ENCODE measurements at regions not wholly inside any gene's neighbourhood (a gene's known extent, or its start where the extent isn't known, plus 50 kb on each side); places are given as distances from the start of the nearest gene placed in this dataset.

- no peak for DNase-seq (ENCODE audit: low spot score)
Measured at GRCh38 chr20:39222101-39222500, 260.0 kb downstream of the DHX35 start.

- DNase-seq (ENCODE audit: low spot score) = no peak
Measured at GRCh38 chr20:39216195-39216594, 254.1 kb downstream of the DHX35 start.

GRCh38 chr20:39214828-39215227, 252.7 kb downstream of the DHX35 start:
- no peak for DNase-seq (ENCODE audit: low spot score)

- no peak for DNase-seq (ENCODE audit: low spot score)
Measured at GRCh38 chr20:39213476-39214145, 251.5 kb downstream of the DHX35 start.

- no peak for DNase-seq (ENCODE audit: low spot score)
Measured at GRCh38 chr20:39211060-39211748, 249.1 kb downstream of the DHX35 start.

GRCh38 chr20:39210341-39211036, 248.3 kb downstream of the DHX35 start:
- no peak for DNase-seq (ENCODE audit: low spot score)

GRCh38 chr20:39206899-39207564, 244.9 kb downstream of the DHX35 start:
- DNase-seq (ENCODE audit: low spot score) = no peak

- DNase-seq (ENCODE audit: low spot score) = no peak
Measured at GRCh38 chr20:39195582-39196021, 233.5 kb downstream of the DHX35 start.

- no peak for DNase-seq (ENCODE audit: low spot score)
Measured at GRCh38 chr20:39190666-39191570, 228.8 kb downstream of the DHX35 start.

- no peak for DNase-seq (ENCODE audit: low spot score)
Measured at GRCh38 chr20:39188266-39188765, 226.2 kb downstream of the DHX35 start.

- no peak for DNase-seq (ENCODE audit: low spot score)
Measured at GRCh38 chr20:39181490-39181889, 219.3 kb downstream of the DHX35 start.

DNA sequence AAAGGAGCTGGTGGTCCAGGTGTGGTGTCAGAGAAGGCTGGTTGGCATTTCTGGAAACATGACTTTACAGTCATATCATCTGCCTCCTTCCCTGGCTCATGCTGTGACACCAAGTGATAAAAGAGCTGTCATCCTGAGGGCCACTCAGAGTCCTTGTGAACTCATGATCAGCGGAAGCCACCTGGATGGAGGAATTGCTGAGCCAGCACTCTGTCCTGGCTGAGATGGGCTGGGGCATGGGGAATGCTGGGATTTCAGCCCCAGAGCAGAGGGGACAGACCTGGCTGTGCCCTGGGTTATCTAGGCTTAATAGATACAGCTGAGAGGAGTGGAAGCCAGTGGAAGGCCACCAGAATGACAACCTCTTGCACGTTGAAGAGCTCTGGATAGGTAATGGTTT, 214.3 kb downstream of the DHX35 start:
- DNase-seq (ENCODE audit: low spot score) = no peak

- no peak for DNase-seq (ENCODE audit: low spot score)
Measured at GRCh38 chr20:39170896-39171463, 208.8 kb downstream of the DHX35 start.

DNA sequence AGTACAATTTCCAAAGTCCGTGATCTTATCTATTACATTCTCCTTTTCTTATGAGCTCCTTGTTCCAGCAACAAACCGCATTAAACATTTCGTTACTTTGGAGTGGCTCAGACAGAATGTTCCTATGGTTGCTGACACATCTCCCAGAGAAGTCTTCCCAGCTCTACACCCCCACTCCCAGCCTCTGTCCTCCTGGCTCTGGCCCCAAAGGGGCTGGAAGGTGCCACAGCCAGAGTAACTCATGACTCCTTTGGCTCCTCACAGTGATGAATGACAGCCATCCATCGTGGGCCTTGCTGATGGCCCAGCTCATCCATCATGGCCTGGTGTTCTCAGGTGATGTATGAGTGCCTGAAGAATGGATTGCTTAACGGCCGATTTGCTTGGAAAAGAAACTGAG, 203.0 kb downstream of the DHX35 start:
- DNase-seq (ENCODE audit: low spot score) = no peak

- no peak for DNase-seq (ENCODE audit: low spot score)
Measured at GRCh38 chr20:39164642-39165041, 202.5 kb downstream of the DHX35 start.

DNA sequence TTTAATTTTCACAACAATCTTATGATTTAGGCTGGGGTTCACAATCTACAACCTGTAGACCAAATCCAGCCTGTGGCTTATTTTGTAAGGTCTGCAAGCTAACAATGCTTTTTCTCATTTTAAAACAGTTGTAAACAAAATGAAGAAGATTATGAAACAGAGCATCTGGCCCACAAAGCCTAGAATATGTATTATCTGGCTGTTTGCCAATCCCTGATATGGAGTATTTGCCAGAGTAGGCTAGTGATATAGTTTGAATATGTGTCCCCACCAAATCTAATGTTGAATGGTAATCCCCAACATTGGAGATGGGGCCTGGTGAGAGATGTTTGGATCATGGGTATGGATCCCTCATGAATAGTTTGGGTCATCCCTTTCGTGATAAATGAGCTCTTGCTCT, 201.8 kb downstream of the DHX35 start:
- DNase-seq (ENCODE audit: low spot score) = no peak

GRCh38 chr20:39161900-39162299, 199.8 kb downstream of the DHX35 start:
- no peak for DNase-seq (ENCODE audit: low spot score)

- no peak for DNase-seq (ENCODE audit: low spot score)
Measured at GRCh38 chr20:39155971-39156370, 193.8 kb downstream of the DHX35 start.

- DNase-seq (ENCODE audit: low spot score) = no peak
Measured at GRCh38 chr20:39152742-39153141, 190.6 kb downstream of the DHX35 start.

DNA sequence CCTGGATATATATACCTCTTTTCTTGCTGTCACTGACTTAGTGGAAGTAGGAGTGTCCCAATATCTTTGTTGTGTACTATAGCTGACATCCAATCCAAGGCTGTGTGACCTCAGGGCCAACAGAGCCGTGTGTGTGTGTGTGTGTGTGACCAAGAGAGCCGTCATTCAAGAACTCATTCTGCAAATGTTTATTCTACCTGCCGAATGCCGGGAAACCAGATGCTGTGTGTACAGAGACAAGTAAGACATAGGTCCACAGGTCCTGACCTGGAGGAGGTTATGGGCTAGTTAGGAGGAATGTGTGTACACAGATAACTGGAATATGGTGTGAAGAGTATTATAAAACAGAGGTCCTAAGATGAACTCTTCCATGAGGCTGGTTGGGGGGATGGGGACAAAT, 190.0 kb downstream of the DHX35 start:
- no peak for DNase-seq (ENCODE audit: low spot score)

DNA sequence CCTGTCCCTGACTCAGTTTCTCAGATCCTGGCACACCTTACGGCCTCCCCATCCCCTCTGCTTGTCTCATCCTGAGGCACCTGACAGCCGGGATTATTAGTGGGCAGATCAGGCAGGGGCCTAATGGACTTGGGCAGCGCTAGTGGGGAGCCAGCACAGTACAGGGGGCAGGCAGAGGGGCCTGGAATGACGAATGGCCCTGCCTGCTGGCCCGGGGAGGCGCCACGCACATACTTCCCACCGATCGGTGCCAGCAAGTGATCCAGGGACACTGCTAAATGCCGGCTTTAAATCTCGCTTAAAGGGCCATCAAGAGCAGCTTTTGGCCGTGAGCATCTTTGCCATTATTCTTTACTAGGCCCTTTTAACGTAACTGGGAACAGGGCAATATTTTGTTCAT, 188.4 kb downstream of the DHX35 start:
- no peak for DNase-seq (ENCODE audit: low spot score)
